Bronchial epithelial cell (primary cell): ENCODE measurements at regions not wholly inside any gene's neighbourhood (a gene's known extent, or its start where the extent isn't known, plus 50 kb on each side); places are given as distances from the start of the nearest gene placed in this dataset.

Experiments
- DNase-seq: peaks from one replicate; pipeline ENCODE4 v3.0.0-alpha.2; 2010; ENCODE audit warnings: low read depth
- FAIRE-seq: peaks from 2 replicates; lab custom pipeline; 2011; peaks lifted over from hg19 to GRCh38; lab: Jason Lieb, UNC
- H3K27me3 ChIP-seq: 2 replicates; pipeline ENCODE4 v1.5.1; 2011; ENCODE audit warnings: low read length; ENCODE audit not compliant: control insufficient read depth, insufficient read depth
- H3K36me3 ChIP-seq: 2 replicates; pipeline ENCODE4 v1.5.1; 2011; ENCODE audit warnings: low read length; ENCODE audit not compliant: control insufficient read depth, insufficient read depth
- H3K4me3 ChIP-seq: 2 replicates; pipeline ENCODE4 v1.5.1; 2011; ENCODE audit warnings: mild to moderate bottlenecking, low read depth, low read length, control low read depth
- CTCF ChIP-seq: IDR thresholded peaks from 2 replicates; pipeline ENCODE4 v1.5.1; 2011; ENCODE audit warnings: mild to moderate bottlenecking, moderate library complexity, low read length, control low read depth, inconsistent platforms; ENCODE audit not compliant: insufficient read depth, severe bottlenecking

GRCh38 chr10:35795131-35795824 is 153.2 kb upstream of the FZD8 start:
- peak; percentile 50 for FAIRE-seq
- Histone ChIP-seq H3K27me3 (no peaks in the 10 kb centered on the region), H3K36me3 (no peaks in the 10 kb centered on the region), H3K4me3 (no peak overlapping the region)
- DNase-seq = peak; percentile 83
- TF ChIP-seq CTCF = no peak

GRCh38 chr10:35794703-35795102 is 152.6 kb upstream of the FZD8 start:
- TF ChIP-seq CTCF = no peak
- Histone ChIP-seq H3K36me3 (no peaks in the 10 kb centered on the region), H3K4me3 (no peak overlapping the region), H3K27me3 (no peaks in the 10 kb centered on the region)
- FAIRE-seq = no peak
- DNase-seq = no peak

- no peak overlapping the region for H3K4me3 ChIP-seq
- H3K27me3 ChIP-seq = no peaks in the 10 kb centered on the region
- no peak for TF ChIP-seq CTCF
- FAIRE-seq = no peak
- H3K36me3 ChIP-seq = no peaks in the 10 kb centered on the region
- DNase-seq = no peak
These were observed 150.2 kb upstream of the FZD8 start for GRCh38 chr10:35792291-35792690.

GRCh38 chr10:35789996-35790395 is 147.9 kb upstream of the FZD8 start:
- H3K36me3 ChIP-seq = no peaks in the 10 kb centered on the region
- H3K27me3 ChIP-seq = no peaks in the 10 kb centered on the region
- no peak for TF ChIP-seq CTCF
- peak; percentile 91 for DNase-seq
- no peak for FAIRE-seq
- no peak overlapping the region for H3K4me3 ChIP-seq

GRCh38 chr10:35784751-35785150 is 142.7 kb upstream of the FZD8 start:
- Histone ChIP-seq H3K4me3 (no peak overlapping the region), H3K27me3 (no peaks in the 10 kb centered on the region), H3K36me3 (no peaks in the 10 kb centered on the region)
- DNase-seq (no peak), FAIRE-seq (no peak)
- no peak for TF ChIP-seq CTCF
